PC-3 (cell line): ENCODE measurements at regions not wholly inside any gene's neighbourhood (a gene's known extent, or its start where the extent isn't known, plus 50 kb on each side); places are given as distances from the start of the nearest gene placed in this dataset.

ENCODE experiments used
- ATAC-seq: fragments of 200-7000 bp; cut with Tn5 transposase; 2 replicates; pipeline ENCODE4 v1.9.1; 2020; ENCODE audit warnings: mild to moderate bottlenecking, moderate library complexity
- BruUV-seq: library from RNA; stranded (reverse); fragments of 400-500 nt; replicated peaks from 2 replicates; lab custom pipeline; 2021; lab: Mats Ljungman, UMichigan
- CTCF ChIA-PET: fragments of 300-600 bp; sonication (Branson Sonifier 250); formaldehyde crosslinking; loops from one replicate; lab custom pipeline; 2022; ENCODE audit warnings: antibody characterized with exemption; lab: Charles Lee
- POLR2A ChIA-PET: fragments of 300-600 bp; sonication (Branson Sonifier 250); formaldehyde crosslinking; loops from one replicate; lab custom pipeline; 2022; ENCODE audit warnings: antibody characterized with exemption; ENCODE audit not compliant: unreplicated experiment; lab: Charles Lee
- DNase-seq: peaks from one replicate; pipeline ENCODE4 v3.0.0-alpha.2; 2015
- H2AFZ ChIP-seq: fragments of 300-600 bp; sonication (generic); 2 replicates; pipeline ENCODE4 v1.6.0; 2016; ENCODE audit warnings: antibody characterized with exemption, low read length
- H3F3A ChIP-seq: fragments of 300-600 bp; sonication (generic); one replicate; pipeline ENCODE4 v1.6.0; 2017; ENCODE audit warnings: antibody characterized with exemption, low read length, control low read depth, mild to moderate bottlenecking; ENCODE audit not compliant: unreplicated experiment
- H3K27ac ChIP-seq: fragments of 300-600 bp; sonication (generic); 2 replicates; pipeline ENCODE4 v1.5.1; 2016; ENCODE audit warnings: mild to moderate bottlenecking, low read length
- H3K27me3 ChIP-seq: fragments of 300-600 bp; sonication (generic); 2 replicates; pipeline ENCODE4 v1.6.1; 2016; ENCODE audit warnings: low read length, mixed read lengths
- H3K36me3 ChIP-seq: fragments of 300-600 bp; sonication (generic); 2 replicates; pipeline ENCODE4 v1.6.1; 2016; ENCODE audit warnings: low read depth, mixed run types, low read length, mixed read lengths
- H3K4me1 ChIP-seq: fragments of 300-600 bp; sonication (generic); 2 replicates; pipeline ENCODE4 v1.5.1; 2016; ENCODE audit warnings: low read length; ENCODE audit not compliant: insufficient read depth
- H3K4me2 ChIP-seq: fragments of 300-600 bp; sonication (generic); 2 replicates; pipeline ENCODE4 v1.6.0; 2016; ENCODE audit warnings: low read length
- H3K4me3 ChIP-seq: fragments of 300-600 bp; sonication (generic); 2 replicates; pipeline ENCODE4 v1.5.1; 2016; ENCODE audit warnings: mild to moderate bottlenecking, low read length, mixed read lengths
- H3K79me2 ChIP-seq: fragments of 300-600 bp; sonication (generic); 2 replicates; pipeline ENCODE4 v1.6.1; 2017; ENCODE audit warnings: low read length, mixed read lengths
- H3K9ac ChIP-seq: fragments of 300-600 bp; sonication (generic); 2 replicates; pipeline ENCODE4 v1.6.0; 2016; ENCODE audit warnings: mild to moderate bottlenecking, low read length
- H3K9me2 ChIP-seq: fragments of 300-600 bp; sonication (generic); replicated peaks from 2 replicates; pipeline ENCODE4 v1.6.1; 2016; ENCODE audit warnings: mixed run types, low read length, mixed read lengths
- H3K9me3 ChIP-seq: fragments of 300-600 bp; sonication (generic); 2 replicates; pipeline ENCODE4 v1.6.1; 2016; ENCODE audit warnings: low read length, mixed read lengths
- H4K20me1 ChIP-seq: fragments of 300-600 bp; sonication (generic); 2 replicates; pipeline ENCODE4 v1.6.1; 2016; ENCODE audit warnings: low read length, mixed read lengths
- CTCF ChIP-seq: fragments of 300-600 bp; sonication (generic); conservative IDR thresholded peaks from 2 replicates; pipeline ENCODE4 v1.5.1; 2017; ENCODE audit warnings: antibody characterized with exemption, low read depth, mild to moderate bottlenecking, low read length
- EZH2 ChIP-seq: fragments of 300-600 bp; sonication (generic); IDR thresholded peaks from one replicate; pipeline ENCODE4 v1.6.1; 2017; ENCODE audit warnings: antibody characterized with exemption, mild to moderate bottlenecking, low read length; ENCODE audit not compliant: unreplicated experiment
- EZH2phosphoT487 ChIP-seq: fragments of 300-600 bp; sonication (generic); IDR thresholded peaks from 2 replicates; pipeline ENCODE4 v1.6.1; 2018; ENCODE audit warnings: mild to moderate bottlenecking, antibody characterized with exemption, low read length, borderline replicate concordance
- intact Hi-C: fragments of 100-400 bp; cut with micrococcal nuclease; formaldehyde crosslinking; loops from 2 replicates; pipeline ENCODE4 v1.9.0; 2023

- Histone ChIP-seq H3K27ac (no peak overlapping the region), H3K4me3 (no peak overlapping the region), H4K20me1 (no peaks in the 10 kb centered on the region), H3K9me3 (no peaks in the 10 kb centered on the region), H2AFZ (no peak overlapping the region), H3K9me2 (no peaks in the 10 kb centered on the region), H3F3A (no peaks in the 10 kb centered on the region), H3K36me3 (no peaks in the 10 kb centered on the region), H3K4me2 (no peak overlapping the region), H3K27me3 (no peaks in the 10 kb centered on the region), H3K79me2 (no peaks in the 10 kb centered on the region), H3K9ac (no peak overlapping the region), H3K4me1 (peaks cover 6% of the 10 kb centered on the region; the same call in 1 of the 2 replicates)
- DNase-seq (no peak), ATAC-seq (no peak)
- BruUV-seq, result no TSS peak
- no peak for TF ChIP-seq CTCF
- TF ChIP-seq EZH2, result no peak
- ChIA-PET CTCF (no interaction called here), POLR2A (no interaction called here)
- intact Hi-C loops, result no loop called here
These were observed 299.2 kb downstream of the NFIB start for GRCh38 chr9:14014744-14015143.

GRCh38 chr9:14014218-14014617 is 299.7 kb downstream of the NFIB start:
- H3K36me3 ChIP-seq, result no peaks in the 10 kb centered on the region
- H3K27me3 ChIP-seq, result no peaks in the 10 kb centered on the region
- H3K9ac ChIP-seq, result no peak overlapping the region
- no peaks in the 10 kb centered on the region for H4K20me1 ChIP-seq
- H3K4me2 ChIP-seq, result no peak overlapping the region
- DNase-seq, result no peak
- no peaks in the 10 kb centered on the region for H3K79me2 ChIP-seq
- POLR2A ChIA-PET, result no interaction called here
- H3K9me3 ChIP-seq, result no peaks in the 10 kb centered on the region
- intact Hi-C loops, result no loop called here
- ATAC-seq, result no peak
- CTCF ChIA-PET, result no interaction called here
- no peaks in the 10 kb centered on the region for H3F3A ChIP-seq
- no peak overlapping the region for H3K4me3 ChIP-seq
- TF ChIP-seq EZH2phosphoT487 (no peak), CTCF (no peak)
- no peak overlapping the region for H3K27ac ChIP-seq
- H2AFZ ChIP-seq, result no peak overlapping the region
- H3K4me1 ChIP-seq, result peaks cover 6% of the 10 kb centered on the region; the same call in 1 of the 2 replicates
- BruUV-seq, result no TSS peak
- no peaks in the 10 kb centered on the region for H3K9me2 ChIP-seq

- Histone ChIP-seq H3K9me2 (no peaks in the 10 kb centered on the region), H3K9me3 (no peaks in the 10 kb centered on the region), H2AFZ (no peak overlapping the region), H4K20me1 (no peaks in the 10 kb centered on the region), H3K4me3 (no peak overlapping the region), H3K27ac (no peak overlapping the region), H3K4me2 (no peak overlapping the region), H3K9ac (no peak overlapping the region), H3K79me2 (no peaks in the 10 kb centered on the region), H3K36me3 (no peaks in the 10 kb centered on the region), H3K4me1 (no peaks in the 10 kb centered on the region), H3K27me3 (no peaks in the 10 kb centered on the region), H3F3A (no peaks in the 10 kb centered on the region)
- BruUV-seq, result no TSS peak
- ATAC-seq (no peak), DNase-seq (no peak)
- ChIA-PET POLR2A (interaction anchor here (0.6 kb wide), 1 partner anchor 40 kb away, joined by 3 read pairs; no protein-coding TSS in a partner anchor), CTCF (no interaction called here)
- intact Hi-C loops, result no loop called here
- TF ChIP-seq EZH2phosphoT487, result no peak
- TF ChIP-seq EZH2, result no peak
- no peak for TF ChIP-seq CTCF
These were observed 302.0 kb downstream of the NFIB start for GRCh38 chr9:14011799-14012560.
